AG04450 (cell line): ENCODE measurements at regions not wholly inside any gene's neighbourhood (a gene's known extent, or its start where the extent isn't known, plus 50 kb on each side); places are given as distances from the start of the nearest gene placed in this dataset.

Source experiments
- CTCF ChIA-PET: fragments of 300-600, 350-600 bp; formaldehyde crosslinking; extraction: SDS; loops from one replicate; lab custom pipeline; 2022; ENCODE audit warnings: antibody characterized with exemption, inconsistent platforms; lab: Charles Lee
- POLR2A ChIA-PET: fragments of 350-600 bp; formaldehyde crosslinking; extraction: SDS; loops from one replicate; lab custom pipeline; 2021; ENCODE audit warnings: antibody characterized with exemption, inconsistent platforms; lab: Yijun Ruan, JAX
- DNase-seq: peaks from one replicate; pipeline ENCODE4 v3.0.0-alpha.2; 2011; ENCODE audit warnings: low read depth, low spot score
- H3K27ac ChIP-seq: one replicate; pipeline ENCODE4 v1.5.1; 2012; ENCODE audit warnings: low read depth, low read length, control low read depth
- H3K27me3 ChIP-seq: one replicate; pipeline ENCODE4 v1.6.0; 2012; ENCODE audit warnings: low read length; ENCODE audit not compliant: control insufficient read depth, insufficient read depth
- H3K4me3 ChIP-seq: 2 replicates; pipeline ENCODE4 v1.5.1; 2011; ENCODE audit warnings: mild to moderate bottlenecking, low read depth, low read length, control low read depth
- H3K9me3 ChIP-seq: 2 replicates; pipeline ENCODE4 v1.5.1; 2012; ENCODE audit warnings: low read length; ENCODE audit not compliant: control insufficient read depth, insufficient read depth
- CTCF ChIP-seq: IDR thresholded peaks from 2 replicates; pipeline ENCODE4 v1.5.1; 2011; ENCODE audit warnings: low read depth, low read length, control low read depth, inconsistent platforms

- Histone ChIP-seq H3K27me3 (no peaks in the 10 kb centered on the region), H3K9me3 (no peaks in the 10 kb centered on the region), H3K27ac (no peak overlapping the region), H3K4me3 (no peak overlapping the region)
- POLR2A ChIA-PET = no interaction called here
- CTCF ChIA-PET = no interaction called here
- TF ChIP-seq CTCF = no peak
- DNase-seq = no peak
These were observed 193.5 kb upstream of the PITX2 start for GRCh38 chr4:110816367-110816766.

GRCh38 chr4:110821186-110821585 is 198.3 kb upstream of the PITX2 start:
- no peak for DNase-seq
- POLR2A ChIA-PET = no interaction called here
- TF ChIP-seq CTCF = no peak
- H3K9me3 ChIP-seq = no peaks in the 10 kb centered on the region
- H3K27ac ChIP-seq = no peak overlapping the region
- CTCF ChIA-PET = interaction anchor here (0.6 kb wide), 1 partner anchor 823 kb away, joined by 3 read pairs; no protein-coding TSS in a partner anchor
- H3K4me3 ChIP-seq = no peak overlapping the region
- no peaks in the 10 kb centered on the region for H3K27me3 ChIP-seq

GRCh38 chr4:110823251-110823650 is 200.4 kb upstream of the PITX2 start:
- ChIA-PET POLR2A (no interaction called here), CTCF (no interaction called here)
- no peak for TF ChIP-seq CTCF
- H3K9me3 ChIP-seq = no peaks in the 10 kb centered on the region
- H3K4me3 ChIP-seq = no peak overlapping the region
- DNase-seq = no peak
- H3K27ac ChIP-seq = no peak overlapping the region
- H3K27me3 ChIP-seq = no peaks in the 10 kb centered on the region

GRCh38 chr4:110824344-110824743 is 201.5 kb upstream of the PITX2 start:
- no peak for DNase-seq
- no peaks in the 10 kb centered on the region for H3K27me3 ChIP-seq
- no peak for TF ChIP-seq CTCF
- POLR2A ChIA-PET = no interaction called here
- no peaks in the 10 kb centered on the region for H3K9me3 ChIP-seq
- no peak overlapping the region for H3K4me3 ChIP-seq
- H3K27ac ChIP-seq = no peak overlapping the region
- CTCF ChIA-PET = interaction anchor here (0.9 kb wide), 1 partner anchor 818 kb away, joined by 3 read pairs; no protein-coding TSS in a partner anchor

- Histone ChIP-seq H3K27me3 (no peaks in the 10 kb centered on the region), H3K9me3 (no peaks in the 10 kb centered on the region), H3K4me3 (no peak overlapping the region), H3K27ac (no peak overlapping the region)
- no peak for TF ChIP-seq CTCF
- CTCF ChIA-PET = no interaction called here
- POLR2A ChIA-PET = no interaction called here
- no peak for DNase-seq
These were observed 203.8 kb upstream of the PITX2 start for GRCh38 chr4:110826656-110827055.
